GM06990 (cell line): ENCODE measurements at regions not wholly inside any gene's neighbourhood (a gene's known extent, or its start where the extent isn't known, plus 50 kb on each side); places are given as distances from the start of the nearest gene placed in this dataset.

ENCODE experiments used
- DNase-seq: peaks from one replicate; pipeline ENCODE4 v3.0.0-alpha.2; 2011; ENCODE audit not compliant: insufficient read length; ENCODE audit errors: extremely low read depth
- H3K27me3 ChIP-seq: replicated peaks from 2 replicates; pipeline ENCODE4 v1.6.0; 2011; ENCODE audit warnings: low read length; ENCODE audit not compliant: control insufficient read depth, insufficient read depth
- H3K36me3 ChIP-seq: 2 replicates; pipeline ENCODE4 v1.5.1; 2011; ENCODE audit warnings: low read length; ENCODE audit not compliant: control insufficient read depth, insufficient read depth
- H3K4me3 ChIP-seq: replicated peaks from 2 replicates; pipeline ENCODE4 v1.5.1; 2011; ENCODE audit warnings: low read depth, mild to moderate bottlenecking, control low read depth, low read length
- TF ChIP-seq, protein P1 (sequence below): IDR thresholded peaks from 2 replicates; pipeline ENCODE4 v1.5.1; 2011; ENCODE audit warnings: low read length, control low read depth, mild to moderate bottlenecking, inconsistent platforms; ENCODE audit not compliant: insufficient read depth, poor library complexity, severe bottlenecking

DNA sequence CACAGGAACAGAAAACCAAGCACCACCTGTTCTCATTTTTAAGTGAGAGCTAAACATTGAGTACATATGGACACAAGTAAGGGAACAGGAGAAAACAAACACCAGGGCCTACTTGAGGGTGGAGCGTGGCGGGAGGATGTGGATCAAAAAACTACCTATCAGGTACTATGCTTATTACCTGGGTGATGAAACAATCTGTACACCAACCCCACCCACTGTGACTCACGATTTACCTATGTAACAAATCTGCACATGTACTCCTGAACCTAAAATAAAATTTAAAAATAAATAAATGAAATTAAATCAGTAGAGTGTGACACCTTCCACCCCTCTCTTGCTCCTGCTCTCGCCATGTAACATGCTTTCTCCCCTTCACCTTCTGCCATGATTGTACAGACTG, 615.5 kb downstream of the RPL10L start:
- H3K36me3 ChIP-seq = no peaks in the 10 kb centered on the region
- no peaks in the 10 kb centered on the region for H3K27me3 ChIP-seq
- H3K4me3 ChIP-seq = no peak overlapping the region
- TF ChIP-seq, protein P1, sequence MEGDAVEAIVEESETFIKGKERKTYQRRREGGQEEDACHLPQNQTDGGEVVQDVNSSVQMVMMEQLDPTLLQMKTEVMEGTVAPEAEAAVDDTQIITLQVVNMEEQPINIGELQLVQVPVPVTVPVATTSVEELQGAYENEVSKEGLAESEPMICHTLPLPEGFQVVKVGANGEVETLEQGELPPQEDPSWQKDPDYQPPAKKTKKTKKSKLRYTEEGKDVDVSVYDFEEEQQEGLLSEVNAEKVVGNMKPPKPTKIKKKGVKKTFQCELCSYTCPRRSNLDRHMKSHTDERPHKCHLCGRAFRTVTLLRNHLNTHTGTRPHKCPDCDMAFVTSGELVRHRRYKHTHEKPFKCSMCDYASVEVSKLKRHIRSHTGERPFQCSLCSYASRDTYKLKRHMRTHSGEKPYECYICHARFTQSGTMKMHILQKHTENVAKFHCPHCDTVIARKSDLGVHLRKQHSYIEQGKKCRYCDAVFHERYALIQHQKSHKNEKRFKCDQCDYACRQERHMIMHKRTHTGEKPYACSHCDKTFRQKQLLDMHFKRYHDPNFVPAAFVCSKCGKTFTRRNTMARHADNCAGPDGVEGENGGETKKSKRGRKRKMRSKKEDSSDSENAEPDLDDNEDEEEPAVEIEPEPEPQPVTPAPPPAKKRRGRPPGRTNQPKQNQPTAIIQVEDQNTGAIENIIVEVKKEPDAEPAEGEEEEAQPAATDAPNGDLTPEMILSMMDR = no peak
- DNase-seq = no peak

DNA sequence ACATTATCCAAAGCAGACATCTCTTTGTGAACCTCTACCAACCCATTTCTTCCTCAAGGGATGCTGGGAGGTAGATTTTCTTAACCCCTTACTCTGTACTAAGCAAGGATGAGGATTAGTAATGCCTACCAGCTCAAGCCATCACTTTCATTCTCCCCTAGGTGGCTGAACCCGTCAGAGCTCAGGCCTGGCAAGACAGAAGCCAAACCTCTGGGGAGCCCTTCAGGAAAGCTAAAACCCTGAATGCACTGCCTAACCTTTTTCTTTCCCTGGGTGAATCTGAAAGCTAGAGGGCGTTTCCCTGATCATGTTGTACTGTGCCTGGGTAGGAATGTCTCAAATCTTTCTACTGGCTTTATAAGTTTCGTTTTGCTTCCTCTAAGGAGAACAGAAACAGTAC, 617.3 kb downstream of the RPL10L start:
- no peak for DNase-seq
- no peaks in the 10 kb centered on the region for H3K27me3 ChIP-seq
- TF ChIP-seq, protein P1 = no peak
- H3K4me3 ChIP-seq = no peak overlapping the region
- no peaks in the 10 kb centered on the region for H3K36me3 ChIP-seq

DNA sequence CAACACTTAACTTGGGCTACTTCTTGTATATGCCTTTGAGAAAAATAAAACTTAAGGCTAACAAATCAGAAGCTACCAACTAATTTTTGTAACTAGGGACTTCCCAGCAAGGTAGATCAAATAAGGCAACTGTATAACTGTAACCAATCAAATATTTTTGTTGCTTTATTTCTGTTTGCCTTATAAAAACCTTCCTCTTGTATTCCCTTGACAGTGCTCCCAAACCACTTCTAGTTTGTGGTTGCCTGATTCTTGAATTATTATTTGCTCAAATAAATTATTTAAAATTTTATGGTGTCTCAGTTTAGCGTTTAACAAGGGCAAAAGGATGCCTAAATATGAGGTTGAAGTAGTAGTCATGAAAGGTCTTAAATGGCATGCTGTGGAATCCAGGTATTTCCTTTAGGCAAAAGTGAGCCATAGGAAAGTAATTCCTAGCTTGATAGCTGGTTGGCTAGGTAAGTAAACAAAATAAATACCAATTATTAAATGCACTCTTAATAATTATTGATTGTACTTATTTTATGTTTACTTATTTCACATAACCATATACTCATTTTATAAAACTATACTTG, 632.6 kb downstream of the RPL10L start:
- H3K36me3 ChIP-seq = no peaks in the 10 kb centered on the region
- no peak for DNase-seq
- H3K27me3 ChIP-seq = no peaks in the 10 kb centered on the region
- TF ChIP-seq, protein P1 = no peak
- no peak overlapping the region for H3K4me3 ChIP-seq

DNA sequence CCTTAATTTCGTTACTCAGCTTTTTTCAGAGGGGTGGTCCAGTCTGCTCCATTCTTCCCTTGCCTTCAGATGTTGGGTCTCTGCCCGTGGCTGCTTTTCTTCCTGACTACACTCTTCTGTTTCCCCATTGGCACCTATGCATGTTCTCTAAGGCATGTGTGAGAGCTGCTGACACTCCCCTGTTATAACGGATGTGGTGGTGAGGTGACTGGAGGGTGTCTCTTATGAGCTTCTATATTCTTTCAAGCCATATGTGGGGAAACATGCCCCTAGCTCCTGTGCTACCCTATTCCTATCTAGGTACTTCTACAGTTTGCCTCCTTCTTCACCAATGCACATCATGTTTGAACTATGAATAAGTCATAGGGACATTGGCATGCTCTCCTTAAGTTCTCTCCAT, 643.2 kb downstream of the RPL10L start:
- no peak overlapping the region for H3K4me3 ChIP-seq
- no peaks in the 10 kb centered on the region for H3K27me3 ChIP-seq
- no peaks in the 10 kb centered on the region for H3K36me3 ChIP-seq
- DNase-seq = no peak
- TF ChIP-seq, protein P1 = no peak

DNA sequence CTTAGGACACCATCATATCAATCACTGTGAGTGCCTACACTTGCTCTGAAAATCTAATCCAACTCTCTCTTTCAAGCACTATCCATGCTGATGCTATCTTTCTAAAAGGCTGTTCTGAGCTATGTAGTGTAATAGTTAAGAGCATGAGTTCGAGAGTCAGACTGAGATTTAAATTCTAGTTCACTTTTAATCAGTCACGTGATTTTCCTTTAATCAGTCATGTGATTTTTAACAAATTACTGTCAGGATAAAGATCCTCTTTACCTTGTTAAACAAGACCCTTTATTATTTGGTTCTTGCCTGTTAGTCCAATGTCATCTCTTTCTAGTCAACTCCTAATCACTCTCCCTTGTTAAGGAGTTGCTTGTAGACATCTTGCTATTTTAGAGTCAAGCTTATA, 653.0 kb downstream of the RPL10L start:
- DNase-seq = no peak
- H3K27me3 ChIP-seq = no peaks in the 10 kb centered on the region
- TF ChIP-seq, protein P1 = no peak
- H3K36me3 ChIP-seq = no peaks in the 10 kb centered on the region
- H3K4me3 ChIP-seq = no peak overlapping the region

- no peaks in the 10 kb centered on the region for H3K27me3 ChIP-seq
- DNase-seq = no peak
- no peak overlapping the region for H3K4me3 ChIP-seq
- TF ChIP-seq, protein P1 = no peak
- H3K36me3 ChIP-seq = no peaks in the 10 kb centered on the region
These were observed 661.3 kb downstream of the RPL10L start for GRCh38 chr14:45990252-45990651.
